ENCODE measurements at regions not wholly inside any gene's neighbourhood (a gene's known extent, or its start where the extent isn't known, plus 50 kb on each side); places are given as distances from the start of the nearest gene placed in this dataset.

DNA sequence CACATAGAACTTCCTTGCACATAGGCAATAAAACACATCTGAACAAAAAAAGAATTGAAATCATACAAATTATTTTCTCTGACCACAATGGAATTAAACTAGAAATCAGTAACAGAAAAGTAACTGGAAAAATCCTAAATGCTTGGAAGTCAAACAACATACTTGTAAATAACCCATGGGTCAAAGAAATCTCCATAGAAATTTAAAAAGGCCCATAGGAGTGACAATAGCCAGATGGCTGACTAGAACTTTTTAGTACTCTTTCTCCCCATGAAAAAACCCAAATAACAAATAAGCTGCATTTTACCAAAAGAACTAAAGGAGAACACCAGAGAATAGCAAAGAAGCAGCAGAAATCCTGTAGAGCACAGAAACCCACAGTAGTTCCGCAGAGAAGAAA lies 139.2 kb upstream of the COL3A1 start:
- no peaks in the 10 kb centered on the region for H3K36me3 ChIP-seq
- H3K9me3 ChIP-seq: peaks cover 0 to 5% (median 1%) of the 10 kb centered on the region in 4 donors
- H3K4me1 ChIP-seq: no peaks in the 10 kb centered on the region
- H3K4me3 ChIP-seq: no peak overlapping the region
- TF ChIP-seq, protein P1, sequence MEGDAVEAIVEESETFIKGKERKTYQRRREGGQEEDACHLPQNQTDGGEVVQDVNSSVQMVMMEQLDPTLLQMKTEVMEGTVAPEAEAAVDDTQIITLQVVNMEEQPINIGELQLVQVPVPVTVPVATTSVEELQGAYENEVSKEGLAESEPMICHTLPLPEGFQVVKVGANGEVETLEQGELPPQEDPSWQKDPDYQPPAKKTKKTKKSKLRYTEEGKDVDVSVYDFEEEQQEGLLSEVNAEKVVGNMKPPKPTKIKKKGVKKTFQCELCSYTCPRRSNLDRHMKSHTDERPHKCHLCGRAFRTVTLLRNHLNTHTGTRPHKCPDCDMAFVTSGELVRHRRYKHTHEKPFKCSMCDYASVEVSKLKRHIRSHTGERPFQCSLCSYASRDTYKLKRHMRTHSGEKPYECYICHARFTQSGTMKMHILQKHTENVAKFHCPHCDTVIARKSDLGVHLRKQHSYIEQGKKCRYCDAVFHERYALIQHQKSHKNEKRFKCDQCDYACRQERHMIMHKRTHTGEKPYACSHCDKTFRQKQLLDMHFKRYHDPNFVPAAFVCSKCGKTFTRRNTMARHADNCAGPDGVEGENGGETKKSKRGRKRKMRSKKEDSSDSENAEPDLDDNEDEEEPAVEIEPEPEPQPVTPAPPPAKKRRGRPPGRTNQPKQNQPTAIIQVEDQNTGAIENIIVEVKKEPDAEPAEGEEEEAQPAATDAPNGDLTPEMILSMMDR (IDR thresholded peaks at IDR 0.05): no peak
- TF ChIP-seq POLR2A (IDR thresholded peaks at IDR 0.05): no peak
- H3K27me3 ChIP-seq: no peaks in the 10 kb centered on the region
- no peak for DNase-seq
- H3K27ac ChIP-seq: no peak overlapping the region

DNA sequence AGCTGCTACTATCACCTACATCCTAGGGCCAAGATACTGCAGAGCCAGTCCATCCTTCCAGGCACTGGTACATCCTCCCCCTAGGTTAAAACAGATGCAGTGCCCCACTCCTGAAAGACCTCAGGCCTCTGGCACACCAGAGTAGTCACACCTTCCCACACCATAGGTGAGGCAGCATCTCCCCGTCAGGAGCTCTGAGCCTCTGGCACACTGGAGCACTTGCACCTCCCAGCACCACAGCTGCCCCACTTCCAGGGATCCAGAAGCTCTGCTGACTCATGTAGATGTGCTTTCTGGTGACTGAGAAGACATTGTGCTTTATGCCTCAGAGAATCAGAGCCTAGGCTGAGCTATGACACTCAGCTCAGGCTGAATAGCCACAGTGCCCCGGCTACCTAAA lies 138.4 kb upstream of the COL3A1 start:
- peaks cover 0 to 6% (median 1%) of the 10 kb centered on the region in 4 donors for H3K9me3 ChIP-seq
- H3K27ac ChIP-seq: no peak overlapping the region
- no peak overlapping the region for H3K4me3 ChIP-seq
- TF ChIP-seq, protein P1 (IDR thresholded peaks at IDR 0.05): no peak
- TF ChIP-seq POLR2A (IDR thresholded peaks at IDR 0.05): no peak
- no peaks in the 10 kb centered on the region for H3K27me3 ChIP-seq
- no peak for DNase-seq
- H3K4me1 ChIP-seq: no peaks in the 10 kb centered on the region
- H3K36me3 ChIP-seq: no peaks in the 10 kb centered on the region

DNA sequence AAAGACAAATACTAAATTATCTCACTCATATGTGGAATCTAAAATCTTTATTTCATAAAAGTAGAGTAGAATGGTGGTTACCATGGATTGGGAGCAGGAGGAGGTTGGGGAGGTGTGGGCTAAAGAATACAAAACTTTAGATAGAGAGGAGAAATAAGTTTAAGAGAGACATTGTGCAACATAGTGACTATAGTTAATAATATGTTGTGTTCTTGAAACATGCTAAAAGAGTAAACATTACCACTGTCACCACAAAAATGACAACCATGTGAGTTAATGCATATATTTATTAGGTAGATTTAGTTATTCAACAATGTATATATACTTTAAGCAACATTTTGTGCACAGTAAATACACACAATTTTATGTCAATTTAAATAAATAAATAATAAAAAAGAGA lies 128.5 kb upstream of the COL3A1 start:
- no peak for DNase-seq
- H3K4me1 ChIP-seq: no peaks in the 10 kb centered on the region
- no peak overlapping the region for H3K4me3 ChIP-seq
- H3K9me3 ChIP-seq: peaks cover 0 to 6% (median 0%) of the 10 kb centered on the region in 4 donors
- no peaks in the 10 kb centered on the region for H3K27me3 ChIP-seq
- no peak overlapping the region for H3K27ac ChIP-seq
- no peaks in the 10 kb centered on the region for H3K36me3 ChIP-seq
- no peak for TF ChIP-seq POLR2A (IDR thresholded peaks at IDR 0.05)
- TF ChIP-seq, protein P1 (IDR thresholded peaks at IDR 0.05): no peak

DNA sequence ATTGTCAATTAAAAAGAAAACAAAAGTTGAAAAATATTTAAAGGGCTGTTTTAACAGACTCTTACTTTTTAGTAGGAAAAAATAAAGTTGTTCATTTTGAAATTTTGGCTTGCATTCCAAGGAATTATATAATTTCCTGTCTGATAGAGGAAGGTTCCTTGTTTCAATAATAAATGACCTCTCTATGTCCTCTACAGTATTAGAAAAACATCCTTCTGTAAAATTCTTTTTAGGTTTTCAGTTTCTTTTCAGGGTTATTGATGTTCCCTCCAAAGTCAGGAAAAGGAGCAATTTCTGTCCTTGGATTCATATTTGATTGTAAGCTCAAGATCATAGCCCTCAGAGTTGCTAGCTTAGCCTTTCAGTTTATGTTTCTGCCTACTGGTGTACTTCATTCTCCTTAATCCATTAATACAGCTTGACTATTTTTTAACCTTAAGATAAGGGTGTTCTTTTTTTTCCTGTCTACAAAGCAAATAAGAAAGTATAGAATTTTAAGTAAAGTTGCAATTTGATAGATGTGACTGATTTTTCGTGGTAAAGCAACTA lies 125.2 kb upstream of the COL3A1 start:
- TF ChIP-seq POLR2A (IDR thresholded peaks at IDR 0.05): no peak
- TF ChIP-seq, protein P1 (IDR thresholded peaks at IDR 0.05): no peak
- H3K36me3 ChIP-seq: no peaks in the 10 kb centered on the region
- DNase-seq: no peak
- H3K9me3 ChIP-seq: no peaks in the 10 kb centered on the region
- no peak overlapping the region for H3K27ac ChIP-seq
- H3K27me3 ChIP-seq: no peaks in the 10 kb centered on the region
- no peaks in the 10 kb centered on the region for H3K4me1 ChIP-seq
- H3K4me3 ChIP-seq: no peak overlapping the region

DNA sequence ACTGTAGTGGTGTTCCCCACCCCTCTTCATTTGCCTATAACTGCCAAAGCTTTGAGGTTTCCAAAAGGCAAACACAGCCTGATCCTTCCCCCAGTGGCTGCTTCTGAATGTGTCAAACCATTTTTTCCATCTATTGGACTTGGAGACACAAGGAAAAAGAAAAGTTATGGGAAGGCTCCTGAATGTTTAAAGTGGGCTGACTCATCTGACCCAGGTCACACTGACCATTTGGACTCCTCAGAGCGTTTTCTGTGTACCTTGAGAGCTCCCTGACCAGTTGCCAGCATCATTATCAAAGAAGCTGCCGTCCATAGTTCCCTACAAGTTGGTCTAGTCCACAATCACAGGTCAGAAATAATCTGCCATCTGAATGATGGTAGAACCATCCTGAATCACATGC lies 123.4 kb upstream of the COL3A1 start:
- no peaks in the 10 kb centered on the region for H3K4me1 ChIP-seq
- no peak overlapping the region for H3K27ac ChIP-seq
- no peak for DNase-seq
- H3K9me3 ChIP-seq: no peaks in the 10 kb centered on the region
- no peaks in the 10 kb centered on the region for H3K36me3 ChIP-seq
- H3K4me3 ChIP-seq: no peak overlapping the region
- no peaks in the 10 kb centered on the region for H3K27me3 ChIP-seq
- no peak for TF ChIP-seq POLR2A (IDR thresholded peaks at IDR 0.05)
- TF ChIP-seq, protein P1 (IDR thresholded peaks at IDR 0.05): no peak

DNA sequence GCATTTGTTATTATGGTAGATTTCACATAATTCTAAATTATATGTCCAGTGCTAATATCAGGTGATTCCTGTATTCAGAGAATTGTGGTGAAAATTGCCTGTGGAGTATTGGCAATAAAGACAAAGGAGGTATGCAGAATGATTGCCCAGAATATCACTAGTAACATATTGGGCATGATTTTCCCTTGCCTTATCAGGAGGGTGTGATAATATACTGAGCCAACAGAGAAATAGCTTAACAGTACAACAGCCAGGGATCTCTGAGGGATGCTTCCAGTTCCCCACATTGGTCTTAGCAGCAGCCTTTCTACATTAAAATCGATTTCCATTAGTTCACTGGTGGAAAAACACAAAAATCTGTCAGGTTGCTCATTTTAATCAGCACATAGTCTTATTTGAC lies 122.9 kb upstream of the COL3A1 start:
- no peak for DNase-seq
- TF ChIP-seq POLR2A (IDR thresholded peaks at IDR 0.05): no peak
- TF ChIP-seq, protein P1 (IDR thresholded peaks at IDR 0.05): no peak
- H3K27ac ChIP-seq: no peak overlapping the region
- H3K9me3 ChIP-seq: no peaks in the 10 kb centered on the region
- H3K36me3 ChIP-seq: no peaks in the 10 kb centered on the region
- no peaks in the 10 kb centered on the region for H3K27me3 ChIP-seq
- no peaks in the 10 kb centered on the region for H3K4me1 ChIP-seq
- no peak overlapping the region for H3K4me3 ChIP-seq

All from Peyer's patch (tissue), 4 donors.